ENCODE measurements at regions not wholly inside any gene's neighbourhood (a gene's known extent, or its start where the extent isn't known, plus 50 kb on each side); places are given as distances from the start of the nearest gene placed in this dataset.
A peak's percentile ranks its signal among the peaks of the same experiment; 100 is the strongest.
"Not testable (repeated sequence)": the region's sequence is repeated elsewhere in the genome, so short reads cannot be mapped to it uniquely, and the experiment has no call there.

GRCh38 chr22:35154937-35155387 lies 89.0 kb downstream of the ISX start:
- H3K4me3 ChIP-seq (replicated peaks; ENCODE audit: low read depth, low read length) = no peak overlapping the region
- peak; percentile 90 for TF ChIP-seq CTCF (IDR thresholded peaks at IDR 0.05; ENCODE audit: low read depth, low read length, missing control alignments)
- DNase-seq (ENCODE audit: extremely low read depth, low read depth) = no peak

GRCh38 chr22:35155403-35156025 lies 89.6 kb downstream of the ISX start:
- DNase-seq (ENCODE audit: extremely low read depth, low read depth) = no peak
- H3K4me3 ChIP-seq (replicated peaks; ENCODE audit: low read depth, low read length) = no peak overlapping the region
- no peak for TF ChIP-seq CTCF (IDR thresholded peaks at IDR 0.05; ENCODE audit: low read depth, low read length, missing control alignments)

- no peak for TF ChIP-seq CTCF (IDR thresholded peaks at IDR 0.05; ENCODE audit: low read depth, low read length, missing control alignments)
- no peak for DNase-seq (ENCODE audit: extremely low read depth, low read depth)
- no peak overlapping the region for H3K4me3 ChIP-seq (replicated peaks; ENCODE audit: low read depth, low read length)
These were observed 91.0 kb downstream of the ISX start for GRCh38 chr22:35156945-35157344.

GRCh38 chr22:35158336-35158735 lies 92.4 kb downstream of the ISX start:
- TF ChIP-seq CTCF (IDR thresholded peaks at IDR 0.05; ENCODE audit: low read depth, low read length, missing control alignments) = no peak
- H3K4me3 ChIP-seq (replicated peaks; ENCODE audit: low read depth, low read length) = no peak overlapping the region
- no peak for DNase-seq (ENCODE audit: extremely low read depth, low read depth)

GRCh38 chr22:35159343-35159742 lies 93.4 kb downstream of the ISX start:
- no peak for DNase-seq (ENCODE audit: extremely low read depth, low read depth)
- no peak for TF ChIP-seq CTCF (IDR thresholded peaks at IDR 0.05; ENCODE audit: low read depth, low read length, missing control alignments)
- no peak overlapping the region for H3K4me3 ChIP-seq (replicated peaks; ENCODE audit: low read depth, low read length)

GRCh38 chr22:35160268-35160667 lies 94.3 kb downstream of the ISX start:
- no peak for DNase-seq (ENCODE audit: extremely low read depth, low read depth)
- TF ChIP-seq CTCF (IDR thresholded peaks at IDR 0.05; ENCODE audit: low read depth, low read length, missing control alignments) = no peak
- H3K4me3 ChIP-seq (replicated peaks; ENCODE audit: low read depth, low read length) = no peak overlapping the region

- not testable (repeated sequence) for H3K4me3 ChIP-seq (replicated peaks; ENCODE audit: low read depth, low read length); DNase-seq (ENCODE audit: extremely low read depth, low read depth)
These were observed 91.4 kb upstream of the HMGXB4 start for GRCh38 chr22:35165896-35166295.

All from HFF-Myc (cell line).